A204.1 (cell line): ENCODE measurements at regions not wholly inside any gene's neighbourhood (a gene's known extent, or its start where the extent isn't known, plus 50 kb on each side); places are given as distances from the start of the nearest gene placed in this dataset.

Source experiments
- FAIRE-seq: peaks from 2 replicates; lab custom pipeline; 2012; peaks lifted over from hg19 to GRCh38; lab: Jason Lieb, UNC

DNA sequence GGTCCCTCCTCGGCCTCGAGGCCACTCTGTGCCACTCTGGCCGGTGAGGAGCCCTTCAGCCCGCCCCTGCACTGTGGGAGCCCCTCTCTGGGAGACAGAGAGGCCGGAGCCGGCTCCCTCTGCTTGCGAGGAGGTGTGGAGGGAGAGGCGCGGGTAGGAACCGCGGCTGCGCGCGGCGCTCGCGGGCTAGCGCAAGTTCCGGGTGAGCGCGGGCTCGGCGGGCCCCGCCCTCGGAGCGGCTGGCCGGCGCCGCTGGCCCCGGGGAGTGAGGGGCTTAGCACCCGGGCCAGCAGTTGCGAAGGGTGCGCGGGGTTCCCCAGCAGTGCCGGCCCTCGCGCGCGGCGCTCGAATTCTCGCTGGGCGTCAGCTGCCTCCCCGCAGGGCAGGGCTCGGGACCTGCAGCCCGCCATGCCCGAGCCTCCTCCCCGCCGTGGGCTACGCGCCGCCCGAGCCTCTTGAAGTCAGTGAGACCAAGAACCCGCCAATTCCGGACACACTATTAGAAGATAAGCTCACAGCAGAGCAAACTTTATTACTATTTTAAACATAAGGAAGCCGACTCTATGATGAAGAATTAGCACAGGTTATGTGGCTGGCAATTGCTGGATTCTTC is 825.8 kb upstream of the FANCL start:
- FAIRE-seq = no peak

DNA sequence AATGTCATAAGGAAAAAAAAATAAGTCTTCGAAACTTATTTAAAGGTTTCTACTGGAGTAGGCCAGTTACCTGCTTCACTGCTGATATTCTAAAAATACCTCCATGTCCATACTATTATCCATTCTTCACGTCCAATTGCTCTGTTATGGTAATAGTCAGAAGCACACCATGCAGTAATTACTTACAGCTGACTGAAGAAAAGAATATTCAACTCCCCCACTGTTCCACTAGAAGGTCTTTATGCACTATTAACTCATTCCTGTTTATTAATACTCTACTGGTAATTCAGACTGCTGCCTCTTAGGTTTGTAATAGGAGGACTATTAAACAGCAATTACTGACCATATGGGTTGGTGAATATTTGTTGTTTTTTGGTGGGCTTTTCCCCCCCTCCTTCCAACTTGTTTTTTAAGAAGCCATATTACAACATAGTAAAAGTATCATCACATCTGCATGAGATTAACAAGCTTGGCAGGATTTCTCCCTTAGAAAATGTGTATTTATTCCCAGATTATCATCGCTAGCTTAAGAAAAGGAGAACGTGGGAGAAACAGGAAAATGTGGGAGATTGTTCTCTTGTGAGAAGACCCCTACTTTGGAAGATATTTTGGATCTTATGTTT is 806.4 kb upstream of the FANCL start:
- no peak for FAIRE-seq

DNA sequence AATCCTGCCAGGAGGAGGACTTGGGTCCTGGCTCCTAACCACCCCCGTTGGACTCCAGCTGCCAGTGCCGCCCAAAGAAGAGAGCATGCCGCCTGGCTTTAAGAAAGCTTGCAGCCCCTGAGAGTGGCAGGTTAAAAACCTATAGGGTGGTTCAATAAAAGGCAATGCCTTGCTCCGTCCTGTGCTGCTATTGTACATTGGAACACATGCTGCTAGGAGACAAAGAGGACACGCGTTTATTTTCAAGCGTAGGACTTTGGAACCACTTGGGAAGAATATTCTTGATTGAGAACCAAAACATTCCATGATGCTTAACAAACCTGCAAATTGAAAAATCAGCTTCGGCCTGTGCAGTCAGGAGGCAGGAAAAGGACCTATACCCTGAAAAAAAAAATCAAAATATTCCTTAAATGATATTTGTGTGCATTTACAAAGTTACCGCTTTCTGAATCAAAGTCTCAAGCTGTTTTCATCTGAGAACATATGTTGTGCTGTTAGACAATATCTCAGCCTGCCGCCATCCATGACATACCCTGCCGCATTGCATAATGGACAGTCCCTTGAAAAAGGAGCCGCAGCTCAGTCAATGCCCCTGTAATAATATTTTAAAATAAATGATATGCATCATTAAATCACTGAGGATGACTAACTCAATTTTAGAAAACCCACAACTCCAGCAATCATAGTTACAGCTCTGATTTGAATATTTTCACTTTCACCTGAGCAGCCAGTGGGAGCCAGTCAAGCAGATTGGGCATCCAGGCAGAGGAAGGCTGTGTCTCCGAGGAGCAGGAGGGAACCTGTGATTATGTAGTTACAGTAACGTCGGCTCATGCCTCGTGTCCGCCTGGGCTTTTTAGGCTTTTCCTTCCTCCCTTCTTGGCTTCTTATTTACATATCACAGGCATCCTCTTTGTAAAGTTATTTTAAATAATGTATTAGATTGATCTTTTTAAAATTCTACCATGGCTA is 805.6 kb upstream of the FANCL start:
- no peak for FAIRE-seq

DNA sequence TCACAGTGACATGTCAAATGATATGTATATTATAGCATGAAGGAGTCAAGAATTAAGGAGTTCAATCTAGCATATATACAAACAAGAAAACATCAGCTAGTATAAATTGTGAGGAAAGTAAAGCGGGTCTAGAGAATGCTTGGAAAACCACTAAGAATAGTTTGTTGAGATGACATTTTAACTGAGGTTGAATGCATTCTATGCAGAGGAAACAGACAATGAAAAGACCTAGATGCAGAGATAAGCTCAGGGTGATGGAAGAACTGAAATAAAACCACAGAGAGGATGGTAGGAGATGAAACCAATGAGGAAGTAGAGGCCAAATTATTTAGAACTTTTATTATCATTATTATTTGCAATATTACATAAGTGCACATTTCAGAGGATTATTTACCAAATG is 803.6 kb upstream of the FANCL start:
- FAIRE-seq = no peak

DNA sequence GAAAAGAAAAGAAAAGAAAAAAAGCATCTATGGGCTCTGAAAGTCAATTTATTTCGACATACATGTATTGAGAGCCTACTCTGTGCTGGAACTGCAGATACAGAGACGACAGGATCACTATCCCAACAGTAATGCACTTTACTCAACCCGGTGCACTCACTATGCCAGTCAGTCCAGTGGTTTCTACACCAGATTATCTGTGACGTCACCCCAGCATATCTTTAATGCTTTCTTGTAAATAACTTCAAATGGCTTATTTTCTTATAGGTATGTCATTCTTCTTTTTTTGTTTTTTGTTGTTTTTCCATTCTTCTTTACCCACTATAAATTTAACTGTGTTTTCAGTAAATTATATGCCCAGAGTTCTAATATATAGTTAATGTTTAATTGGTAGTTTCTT is 800.0 kb upstream of the FANCL start:
- no peak for FAIRE-seq

DNA sequence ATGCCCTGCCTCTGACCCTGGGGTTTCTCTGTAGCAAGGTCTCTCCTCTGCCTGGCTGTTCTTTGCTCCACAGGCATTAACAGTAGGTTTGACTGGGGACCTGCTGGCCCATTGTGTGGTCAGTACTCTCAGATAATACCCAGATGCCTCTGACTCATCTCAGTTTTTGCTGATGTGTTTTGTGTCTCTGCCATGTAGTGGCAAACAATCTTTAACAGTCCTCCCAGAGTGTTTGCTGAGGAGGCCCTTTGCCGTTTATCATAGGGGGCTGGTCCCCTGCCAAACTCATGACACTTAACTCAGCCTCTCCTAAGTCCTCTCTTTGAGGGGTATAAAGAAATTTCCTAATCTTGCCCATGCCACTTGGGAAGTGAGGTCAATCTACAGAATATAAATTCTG is 793.7 kb upstream of the FANCL start:
- no peak for FAIRE-seq

DNA sequence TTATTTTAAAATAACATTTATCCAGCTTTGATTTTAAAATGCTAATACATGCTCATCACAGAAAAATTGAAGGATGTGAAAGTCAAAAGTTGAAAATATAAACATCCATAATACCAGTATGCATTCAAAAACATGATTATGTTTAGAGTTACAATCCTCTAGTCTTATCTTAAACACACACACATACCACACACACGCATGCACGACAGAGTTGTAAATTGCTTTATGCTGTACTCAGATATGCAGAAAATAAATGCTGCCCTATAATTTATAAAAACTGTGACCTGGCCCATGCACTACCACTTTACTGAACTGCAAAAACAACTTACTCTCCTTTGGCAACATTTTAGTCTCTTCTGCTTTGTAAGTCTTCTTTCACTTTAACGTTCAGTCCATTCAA is 793.0 kb upstream of the FANCL start:
- FAIRE-seq = no peak

DNA sequence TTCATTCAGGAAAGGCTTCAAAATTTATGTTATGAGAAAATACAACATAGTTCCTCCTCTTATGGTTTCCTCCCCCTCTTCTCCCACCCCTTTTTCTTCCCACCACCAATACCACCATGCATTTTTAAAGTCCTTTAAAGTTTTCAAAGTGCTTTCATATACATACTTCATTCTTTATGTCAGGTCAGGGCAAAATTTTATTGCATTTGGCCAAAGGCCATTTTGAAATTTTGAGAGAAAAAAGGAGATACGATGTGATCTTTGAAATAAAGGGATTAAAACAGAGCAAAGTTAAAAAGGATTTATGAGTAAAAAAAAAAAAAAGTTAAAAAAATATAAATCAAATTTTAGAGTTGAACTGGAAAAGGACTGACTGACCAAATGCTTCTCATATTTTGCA is 792.5 kb upstream of the FANCL start:
- FAIRE-seq = no peak

DNA sequence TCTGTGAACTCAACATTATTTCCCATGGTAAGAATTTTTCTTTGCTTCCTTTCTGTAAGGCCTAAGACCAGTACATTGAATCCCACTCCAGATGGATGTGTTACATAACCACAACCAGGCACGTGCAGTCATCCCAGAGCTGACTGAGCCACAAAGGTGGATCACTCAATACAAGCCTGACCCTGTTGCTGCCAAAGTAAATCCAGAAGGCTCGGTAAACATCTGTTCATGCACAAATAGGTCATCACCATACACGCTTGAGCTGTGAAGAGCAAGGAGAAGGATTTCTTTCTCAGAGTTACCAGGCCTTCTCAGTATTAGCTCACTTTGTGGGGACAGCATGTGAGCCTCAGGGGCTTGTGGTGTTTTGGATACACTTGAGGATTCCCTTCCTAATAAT is 791.4 kb upstream of the FANCL start:
- FAIRE-seq = no peak

DNA sequence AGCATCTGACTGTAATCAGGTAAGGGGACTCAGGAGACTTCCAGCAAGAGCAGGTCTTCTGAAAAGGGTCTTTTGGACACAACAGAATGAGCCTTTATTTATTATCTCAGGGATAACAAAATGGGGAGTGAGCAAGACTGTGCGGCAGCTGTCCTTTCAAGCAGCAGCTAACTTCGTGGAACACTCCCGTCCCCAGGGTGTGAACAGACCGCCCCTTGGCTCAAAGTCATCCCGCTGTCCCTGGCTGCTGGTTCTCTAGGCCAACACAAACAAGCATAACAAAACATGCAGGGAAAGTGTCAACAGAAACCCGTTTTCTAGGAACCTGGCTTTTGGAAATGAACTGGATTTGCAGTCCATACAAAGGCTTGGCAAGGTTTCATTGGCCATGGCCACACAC is 787.9 kb upstream of the FANCL start:
- FAIRE-seq = no peak

DNA sequence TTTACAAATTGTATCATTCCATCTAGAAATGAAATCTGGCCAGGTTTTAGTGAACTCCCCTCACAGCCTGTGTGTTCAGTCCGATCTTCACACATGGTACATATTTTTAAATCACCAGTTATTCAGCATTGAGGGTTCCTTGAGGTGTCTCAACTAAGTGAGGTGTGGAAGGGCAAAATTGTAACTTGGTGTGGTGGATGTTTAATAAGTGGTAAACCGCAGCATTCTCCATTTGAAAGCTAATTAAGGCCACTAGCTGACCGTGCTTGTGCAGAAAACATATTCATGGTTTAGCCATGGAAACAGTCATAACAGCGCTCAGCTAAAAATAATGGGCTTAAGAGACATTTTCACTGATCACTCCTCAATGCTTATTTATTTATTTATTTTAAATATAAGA is 786.2 kb upstream of the FANCL start:
- no peak for FAIRE-seq

DNA sequence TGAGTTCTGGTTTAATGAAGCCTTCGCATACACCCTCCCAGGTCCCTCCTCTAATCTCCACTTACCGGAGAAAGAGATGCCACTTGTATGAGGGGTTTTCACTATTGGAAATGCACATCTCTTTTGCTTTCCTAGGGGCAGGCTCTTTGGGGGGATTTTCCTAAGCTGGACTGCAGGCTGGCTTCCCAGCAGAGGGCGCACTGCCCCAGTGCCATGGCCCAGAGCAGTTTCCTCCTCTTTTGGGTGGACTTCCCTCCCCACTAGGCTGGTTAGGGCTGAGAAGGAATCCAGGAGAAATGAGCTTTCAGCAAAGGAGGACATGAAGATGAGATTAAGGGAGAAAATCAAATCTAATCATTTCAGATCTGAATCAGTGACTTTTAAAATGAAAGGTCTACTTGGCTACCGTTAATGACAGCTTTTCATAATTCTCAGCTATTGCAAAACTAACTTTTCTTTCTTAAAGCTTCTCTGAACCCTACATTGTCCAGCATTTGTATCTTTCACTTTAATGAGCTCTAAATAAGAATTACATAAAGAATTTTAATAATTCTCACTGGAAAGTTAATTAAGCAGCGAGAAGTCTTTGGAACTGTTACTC is 784.1 kb upstream of the FANCL start:
- no peak for FAIRE-seq

DNA sequence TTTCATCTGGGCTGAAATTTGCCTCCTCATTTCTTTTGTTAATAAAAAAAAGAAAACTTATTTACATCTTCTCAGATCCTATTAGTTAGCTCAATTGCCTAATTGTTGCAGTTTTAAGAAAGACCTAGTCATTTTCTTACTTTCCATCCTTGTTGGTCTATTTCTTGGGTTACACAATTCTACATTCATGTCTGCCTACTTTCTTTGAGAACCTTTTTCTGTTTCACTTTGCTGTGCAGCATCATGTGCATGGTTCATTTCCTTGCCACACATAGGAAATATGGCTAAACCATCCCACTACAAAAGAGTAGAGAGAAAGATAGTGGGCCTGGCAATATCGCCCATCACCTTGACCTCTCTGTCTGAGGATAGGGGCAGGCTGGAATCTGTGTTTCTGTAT is 780.7 kb upstream of the FANCL start:
- FAIRE-seq = no peak

DNA sequence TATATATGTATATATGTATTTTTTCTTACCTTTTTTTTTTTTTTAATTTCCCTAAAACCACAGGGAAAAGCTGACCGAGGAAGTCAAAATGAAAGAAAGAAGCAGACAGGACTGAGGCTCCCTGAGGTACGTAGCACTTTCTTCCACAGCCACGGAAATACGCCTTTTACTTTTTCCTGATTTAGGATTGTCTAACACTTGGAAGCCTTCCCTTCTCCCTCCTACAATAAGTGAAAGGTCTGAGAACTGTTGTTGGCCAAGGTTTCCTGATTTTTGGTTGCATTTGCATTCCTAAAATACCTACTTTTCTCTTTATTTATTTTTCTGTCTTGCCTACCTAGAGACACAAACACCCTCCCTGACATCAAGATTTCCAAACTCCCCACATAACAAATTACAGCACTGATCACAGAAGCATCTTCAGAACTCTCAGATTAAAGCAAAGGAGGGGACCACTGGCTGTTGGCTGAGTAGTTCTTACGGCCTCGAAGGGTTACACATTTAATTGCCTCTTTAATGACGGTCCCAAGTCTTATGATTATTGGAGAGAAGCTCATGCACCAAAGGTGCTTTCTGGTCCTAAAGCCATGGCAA is 778.5 kb upstream of the FANCL start:
- FAIRE-seq = no peak

DNA sequence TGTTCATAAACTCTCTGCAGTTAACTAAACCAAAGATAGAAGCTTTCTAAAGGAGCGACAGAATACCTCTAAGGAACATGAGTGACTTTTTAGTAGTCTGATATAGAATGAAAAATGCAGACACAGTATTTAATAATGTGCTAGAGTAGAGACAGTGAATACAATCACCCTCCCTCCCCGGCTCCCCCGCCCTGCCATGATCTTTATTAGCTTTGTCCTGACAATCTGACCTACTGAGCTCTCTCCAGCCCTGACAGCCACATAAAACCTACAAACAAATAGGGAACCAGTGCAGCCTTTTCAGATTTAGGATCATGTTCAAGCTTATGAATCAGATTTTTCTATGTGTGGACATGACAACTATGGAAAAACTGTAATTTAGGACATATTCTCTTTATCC is 777.6 kb upstream of the FANCL start:
- no peak for FAIRE-seq

DNA sequence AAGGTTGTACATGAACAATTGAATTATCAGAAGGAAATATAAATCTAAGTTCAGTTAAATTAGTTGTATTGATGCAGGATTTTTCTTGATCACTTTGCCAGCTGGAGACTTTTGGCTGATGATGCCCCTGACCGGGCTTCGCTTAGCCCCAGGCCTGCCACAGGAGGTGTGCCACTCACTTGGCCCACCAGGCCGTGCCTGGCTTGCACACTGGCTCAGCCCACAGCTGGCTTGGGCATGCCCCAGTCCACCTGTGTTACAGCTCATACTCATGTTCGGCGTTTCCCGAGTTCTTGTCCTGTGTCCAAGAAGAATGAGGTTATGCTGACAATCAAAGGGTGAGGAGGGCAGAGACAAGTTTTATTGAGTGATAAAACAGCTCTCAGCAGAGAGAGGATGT is 773.9 kb upstream of the FANCL start:
- no peak for FAIRE-seq

DNA sequence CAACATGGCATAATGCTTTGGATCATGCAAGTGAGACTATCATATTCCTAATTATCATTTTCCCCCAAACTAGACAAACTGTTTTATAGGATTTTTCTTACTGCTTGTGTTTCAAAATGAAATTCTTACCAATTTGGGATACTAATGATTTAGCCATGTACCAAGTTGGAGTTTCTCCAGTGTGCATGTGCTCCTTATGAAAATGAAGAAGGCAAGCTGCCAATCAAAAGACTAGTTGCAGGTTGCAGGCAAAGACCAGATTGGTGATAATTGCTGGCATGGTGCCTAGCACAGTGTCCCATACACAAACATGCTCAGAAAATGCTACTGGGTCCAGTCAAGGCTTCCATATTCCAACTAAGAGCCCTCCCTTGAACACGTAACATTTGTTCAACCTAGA is 771.8 kb upstream of the FANCL start:
- FAIRE-seq = no peak

DNA sequence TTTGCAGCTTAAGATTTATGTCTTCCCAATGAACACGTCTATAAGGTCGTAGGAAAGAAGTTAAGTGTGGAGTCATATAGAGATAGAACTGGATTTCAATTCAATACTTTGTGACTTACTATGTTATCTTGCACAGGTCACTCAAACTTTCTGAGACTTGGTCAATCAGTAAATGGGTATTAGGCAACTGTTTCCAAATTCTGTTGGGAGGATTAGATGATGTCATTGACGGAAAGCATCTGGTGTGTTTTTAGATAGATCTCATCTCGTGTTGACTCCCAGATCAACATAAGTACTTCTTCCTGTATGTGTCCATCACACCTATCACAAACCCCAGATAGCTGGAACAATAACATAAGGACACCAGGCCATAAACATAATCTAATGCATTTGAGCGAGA is 771.1 kb upstream of the FANCL start:
- FAIRE-seq = no peak

DNA sequence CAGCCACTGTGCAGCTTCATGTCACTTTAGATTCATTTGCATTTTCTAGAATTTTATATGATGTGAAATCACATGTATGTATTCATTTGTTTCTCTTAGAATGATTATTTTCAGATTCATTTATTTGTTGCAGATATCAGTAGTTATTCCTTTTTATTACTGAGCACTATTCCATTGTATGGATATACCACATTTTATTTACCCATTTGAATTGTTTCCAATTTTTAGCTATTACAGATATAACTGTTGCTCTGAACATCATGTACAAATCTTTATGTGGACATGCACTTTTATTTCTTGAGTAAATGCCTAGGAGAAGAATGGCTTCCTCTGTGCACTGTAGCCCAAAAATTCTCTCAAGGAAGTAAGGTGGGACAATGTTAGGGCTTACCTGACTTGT is 767.8 kb upstream of the FANCL start:
- FAIRE-seq = no peak

DNA sequence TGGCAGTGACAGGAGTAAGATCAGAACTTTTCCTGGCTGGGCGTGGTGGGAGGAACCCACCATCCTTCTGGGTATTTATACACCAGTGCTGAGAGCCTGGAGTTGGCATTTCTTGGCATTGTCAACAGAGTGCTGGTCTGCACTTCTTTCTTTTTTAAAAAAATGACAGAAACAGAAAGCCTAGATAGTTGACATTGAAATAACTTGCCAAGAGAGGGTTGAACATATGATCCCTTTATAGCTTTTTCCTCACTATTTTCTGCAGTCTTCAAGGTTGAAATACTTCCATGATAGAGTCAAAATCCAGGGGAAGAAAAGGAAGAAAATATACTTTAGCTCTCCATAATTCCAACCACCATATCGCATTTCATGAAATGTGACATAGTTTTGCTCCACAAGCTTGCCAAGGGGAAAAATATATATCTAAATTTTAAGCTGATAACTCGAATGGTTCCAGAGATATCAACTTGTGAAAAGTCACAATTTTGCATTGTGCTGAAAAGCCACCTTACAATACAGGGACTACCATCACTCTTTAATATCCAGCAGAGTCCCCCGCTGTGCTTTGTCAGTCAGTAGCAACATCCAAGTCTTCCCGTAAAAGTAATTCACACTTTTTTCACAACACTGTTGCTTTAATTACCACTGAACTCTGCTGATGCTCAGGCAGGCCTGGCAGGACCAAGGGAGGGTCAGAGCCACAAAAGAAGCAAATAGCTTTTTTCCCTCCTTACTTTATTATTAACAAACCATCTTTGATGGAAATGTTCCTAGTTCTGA is 764.9 kb upstream of the FANCL start:
- FAIRE-seq = no peak

DNA sequence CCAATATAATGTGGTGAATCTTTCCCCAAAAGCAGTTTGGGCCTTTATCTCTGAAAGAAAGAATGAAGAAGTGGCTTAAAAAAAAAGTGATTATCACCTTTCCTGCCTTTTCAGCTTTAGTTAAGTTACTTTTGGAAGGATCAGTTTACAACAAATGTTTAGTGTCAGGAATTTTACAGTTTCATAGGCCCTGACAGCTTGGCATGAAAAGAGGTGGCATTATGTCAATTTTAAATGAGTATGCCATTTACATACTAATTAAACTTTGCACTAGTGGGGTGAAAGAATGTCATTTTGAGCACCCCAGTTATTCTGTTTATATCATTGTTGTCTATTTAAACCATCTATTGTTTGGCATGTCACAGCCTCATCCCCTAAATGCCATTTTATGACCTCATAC is 763.5 kb upstream of the FANCL start:
- FAIRE-seq = no peak

DNA sequence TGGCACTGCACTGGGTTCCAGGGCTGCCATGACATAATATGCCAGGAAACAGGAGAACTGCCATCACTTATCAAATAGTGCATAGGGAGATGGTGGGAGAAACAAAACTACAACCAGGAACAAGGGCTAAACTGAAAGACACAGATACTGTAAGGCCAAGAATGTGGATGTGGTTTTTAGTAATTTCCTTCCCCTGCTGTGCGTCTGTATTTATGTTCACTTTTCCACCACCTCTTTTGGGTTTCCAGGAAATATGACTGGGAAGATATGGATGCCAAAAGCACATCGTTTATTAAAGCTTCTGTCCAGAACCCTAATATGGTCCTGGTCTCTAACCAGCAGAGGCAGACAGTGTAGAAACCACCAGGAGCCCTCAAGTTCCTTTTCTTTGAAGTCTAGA is 759.7 kb upstream of the FANCL start:
- no peak for FAIRE-seq
